DOHH2 (cell line): ENCODE measurements at regions not wholly inside any gene's neighbourhood (a gene's known extent, or its start where the extent isn't known, plus 50 kb on each side); places are given as distances from the start of the nearest gene placed in this dataset.

Experiments
- H3F3A ChIP-seq: fragments of 200-600 bp; sonication (generic), shearing (Covaris generic); 2 replicates; pipeline ENCODE4 v1.6.0; 2016; ENCODE audit warnings: antibody characterized with exemption, mild to moderate bottlenecking; ENCODE audit not compliant: control insufficient read depth, insufficient read depth
- H3K27ac ChIP-seq: fragments of 200-600 bp; sonication (generic); 2 replicates; pipeline ENCODE4 v1.5.1; 2014; ENCODE audit warnings: low read depth, mild to moderate bottlenecking, low read length, moderate library complexity
- H3K27me3 ChIP-seq: fragments of 200-600 bp; sonication (generic); 2 replicates; pipeline ENCODE4 v1.6.1; 2014; ENCODE audit warnings: mild to moderate bottlenecking, low read length, mixed read lengths; ENCODE audit not compliant: control insufficient read depth
- H3K36me3 ChIP-seq: fragments of 200-600 bp; sonication (generic); 2 replicates; pipeline ENCODE4 v1.6.1; 2014; ENCODE audit warnings: mild to moderate bottlenecking, low read length, moderate library complexity, mixed read lengths; ENCODE audit not compliant: control insufficient read depth
- H3K4me1 ChIP-seq: fragments of 200-600 bp; sonication (generic); 2 replicates; pipeline ENCODE4 v1.6.1; 2014; ENCODE audit warnings: mild to moderate bottlenecking, low read length, mixed read lengths; ENCODE audit not compliant: control insufficient read depth
- H3K4me2 ChIP-seq: fragments of 200-600 bp; sonication (generic); 2 replicates; pipeline ENCODE4 v1.6.0; 2014; ENCODE audit warnings: mild to moderate bottlenecking, low read length, moderate library complexity
- H3K4me3 ChIP-seq: fragments of 200-600 bp; sonication (generic); 2 replicates; pipeline ENCODE4 v1.5.1; 2014; ENCODE audit warnings: mild to moderate bottlenecking, low read length, mixed read lengths
- H3K79me2 ChIP-seq: fragments of 200-600 bp; sonication (generic); 2 replicates; pipeline ENCODE4 v1.6.1; 2014; ENCODE audit warnings: mild to moderate bottlenecking, low read length, mixed read lengths; ENCODE audit not compliant: control insufficient read depth
- H3K9me2 ChIP-seq: fragments of 200-600 bp; sonication (generic); replicated peaks from 2 replicates; pipeline ENCODE4 v1.6.1; 2014; ENCODE audit warnings: mild to moderate bottlenecking, low read length, mixed read lengths; ENCODE audit not compliant: control insufficient read depth
- H3K9me3 ChIP-seq: fragments of 200-600 bp; sonication (generic); 2 replicates; pipeline ENCODE4 v1.6.1; 2014; ENCODE audit warnings: antibody characterized with exemption, low read length, mixed read lengths; ENCODE audit not compliant: control insufficient read depth, insufficient read depth
- H4K20me1 ChIP-seq: fragments of 200-600 bp; sonication (generic); 2 replicates; pipeline ENCODE4 v1.6.0; 2014; ENCODE audit warnings: low read depth, mild to moderate bottlenecking, antibody characterized with exemption, low read length, moderate library complexity; ENCODE audit not compliant: control insufficient read depth, insufficient read depth
- EZH2phosphoT487 ChIP-seq: fragments of 200-600 bp; sonication (generic); IDR thresholded peaks from 2 replicates; pipeline ENCODE4 v1.6.1; 2017; ENCODE audit warnings: borderline replicate concordance, mild to moderate bottlenecking, antibody characterized with exemption, low read length, moderate library complexity, mixed read lengths
- TF ChIP-seq, protein P1 (sequence below): fragments of 200-600 bp; sonication (generic); IDR thresholded peaks from one replicate; pipeline ENCODE4 v1.5.1; 2014; ENCODE audit warnings: antibody characterized with exemption, mild to moderate bottlenecking, low read depth, low read length; ENCODE audit not compliant: poor library complexity, severe bottlenecking

DNA sequence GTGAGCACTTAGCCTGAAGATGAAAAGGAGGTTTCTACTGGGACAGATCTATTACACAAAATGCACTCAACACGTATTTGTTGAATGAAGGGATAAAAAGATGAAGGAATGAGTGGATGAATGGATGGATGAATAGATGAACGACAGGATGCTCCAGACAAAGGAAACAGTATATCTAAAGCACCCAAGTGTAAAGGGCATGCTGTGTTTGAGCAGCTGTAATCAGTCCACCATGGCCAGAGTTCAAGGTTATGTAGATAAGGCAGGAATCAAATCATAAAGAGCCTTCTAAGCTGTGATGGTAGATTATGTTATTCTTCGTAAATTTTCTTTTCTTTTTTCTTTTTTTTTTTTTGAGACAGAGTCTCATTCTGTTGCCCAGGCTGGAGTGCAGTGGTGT, 194.4 kb upstream of the FOXN2 start:
- Histone ChIP-seq H3K27me3 (no peaks in the 10 kb centered on the region), H3K4me1 (no peaks in the 10 kb centered on the region), H3K79me2 (no peaks in the 10 kb centered on the region), H3K4me2 (no peak overlapping the region), H3K4me3 (no peak overlapping the region), H3K36me3 (no peaks in the 10 kb centered on the region), H3K27ac (no peak overlapping the region), H3K9me2 (no peaks in the 10 kb centered on the region), H4K20me1 (no peaks in the 10 kb centered on the region), H3K9me3 (no peaks in the 10 kb centered on the region), H3F3A (no peaks in the 10 kb centered on the region)
- no peak for TF ChIP-seq EZH2phosphoT487
- TF ChIP-seq, protein P1, sequence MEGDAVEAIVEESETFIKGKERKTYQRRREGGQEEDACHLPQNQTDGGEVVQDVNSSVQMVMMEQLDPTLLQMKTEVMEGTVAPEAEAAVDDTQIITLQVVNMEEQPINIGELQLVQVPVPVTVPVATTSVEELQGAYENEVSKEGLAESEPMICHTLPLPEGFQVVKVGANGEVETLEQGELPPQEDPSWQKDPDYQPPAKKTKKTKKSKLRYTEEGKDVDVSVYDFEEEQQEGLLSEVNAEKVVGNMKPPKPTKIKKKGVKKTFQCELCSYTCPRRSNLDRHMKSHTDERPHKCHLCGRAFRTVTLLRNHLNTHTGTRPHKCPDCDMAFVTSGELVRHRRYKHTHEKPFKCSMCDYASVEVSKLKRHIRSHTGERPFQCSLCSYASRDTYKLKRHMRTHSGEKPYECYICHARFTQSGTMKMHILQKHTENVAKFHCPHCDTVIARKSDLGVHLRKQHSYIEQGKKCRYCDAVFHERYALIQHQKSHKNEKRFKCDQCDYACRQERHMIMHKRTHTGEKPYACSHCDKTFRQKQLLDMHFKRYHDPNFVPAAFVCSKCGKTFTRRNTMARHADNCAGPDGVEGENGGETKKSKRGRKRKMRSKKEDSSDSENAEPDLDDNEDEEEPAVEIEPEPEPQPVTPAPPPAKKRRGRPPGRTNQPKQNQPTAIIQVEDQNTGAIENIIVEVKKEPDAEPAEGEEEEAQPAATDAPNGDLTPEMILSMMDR: no peak

DNA sequence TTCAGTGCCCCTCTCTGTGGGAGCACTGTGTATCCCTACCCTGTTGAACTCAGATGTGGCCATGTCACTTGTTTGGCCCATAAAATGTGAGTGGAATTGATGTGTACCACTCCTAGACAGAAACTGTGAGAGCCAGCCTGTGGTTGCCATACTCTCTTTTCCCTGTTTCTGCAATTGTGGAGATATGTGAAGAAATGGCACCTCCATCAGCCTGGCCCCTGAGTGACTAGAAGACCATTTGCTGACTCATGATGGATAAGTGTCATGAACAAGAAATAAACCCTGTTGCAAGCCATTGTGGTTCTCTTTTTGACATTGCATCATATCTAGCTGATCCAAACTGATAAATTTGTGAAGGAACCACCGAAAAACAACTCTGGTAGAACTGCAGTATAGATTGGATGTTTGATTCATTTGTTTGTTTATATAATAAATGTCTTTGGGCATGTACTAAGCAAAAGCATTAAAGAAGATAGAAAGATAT, 193.7 kb upstream of the FOXN2 start:
- Histone ChIP-seq H3K4me3 (no peak overlapping the region), H3K27me3 (no peaks in the 10 kb centered on the region), H3K9me2 (no peaks in the 10 kb centered on the region), H3F3A (no peaks in the 10 kb centered on the region), H4K20me1 (no peaks in the 10 kb centered on the region), H3K4me1 (no peaks in the 10 kb centered on the region), H3K36me3 (no peaks in the 10 kb centered on the region), H3K27ac (no peak overlapping the region), H3K9me3 (no peaks in the 10 kb centered on the region), H3K79me2 (no peaks in the 10 kb centered on the region), H3K4me2 (no peak overlapping the region)
- TF ChIP-seq, protein P1: no peak
- TF ChIP-seq EZH2phosphoT487: no peak

DNA sequence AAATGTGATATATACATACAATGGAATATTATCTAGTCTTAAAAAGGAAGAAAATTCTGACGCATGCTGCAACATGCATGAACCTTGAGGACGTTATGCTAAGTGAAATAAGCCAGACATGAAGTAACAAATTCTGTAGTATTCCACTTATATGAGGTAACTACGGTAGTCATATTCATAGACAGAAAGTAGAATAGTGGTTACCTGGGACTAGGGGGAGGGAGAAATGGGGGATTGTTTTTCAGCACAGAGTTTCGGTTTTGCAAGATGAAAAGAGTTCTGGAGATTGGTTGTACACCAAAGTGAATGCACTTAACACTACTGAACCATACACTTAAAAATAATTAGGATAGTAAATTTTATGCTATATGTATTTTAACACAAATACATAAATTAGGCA, 192.3 kb upstream of the FOXN2 start:
- no peaks in the 10 kb centered on the region for H3K4me1 ChIP-seq
- peaks cover 4% of the 10 kb centered on the region; the same call in 1 of the 2 replicates for H3K27me3 ChIP-seq
- H3K9me3 ChIP-seq: no peaks in the 10 kb centered on the region
- no peaks in the 10 kb centered on the region for H3K9me2 ChIP-seq
- no peak overlapping the region for H3K4me3 ChIP-seq
- no peaks in the 10 kb centered on the region for H3K36me3 ChIP-seq
- H3F3A ChIP-seq: no peaks in the 10 kb centered on the region
- no peaks in the 10 kb centered on the region for H3K79me2 ChIP-seq
- TF ChIP-seq, protein P1: no peak
- no peak for TF ChIP-seq EZH2phosphoT487
- no peak overlapping the region for H3K27ac ChIP-seq
- H3K4me2 ChIP-seq: no peak overlapping the region
- no peaks in the 10 kb centered on the region for H4K20me1 ChIP-seq
